ENCODE measurements at regions not wholly inside any gene's neighbourhood (a gene's known extent, or its start where the extent isn't known, plus 50 kb on each side); places are given as distances from the start of the nearest gene placed in this dataset.

- TF ChIP-seq, protein P1, sequence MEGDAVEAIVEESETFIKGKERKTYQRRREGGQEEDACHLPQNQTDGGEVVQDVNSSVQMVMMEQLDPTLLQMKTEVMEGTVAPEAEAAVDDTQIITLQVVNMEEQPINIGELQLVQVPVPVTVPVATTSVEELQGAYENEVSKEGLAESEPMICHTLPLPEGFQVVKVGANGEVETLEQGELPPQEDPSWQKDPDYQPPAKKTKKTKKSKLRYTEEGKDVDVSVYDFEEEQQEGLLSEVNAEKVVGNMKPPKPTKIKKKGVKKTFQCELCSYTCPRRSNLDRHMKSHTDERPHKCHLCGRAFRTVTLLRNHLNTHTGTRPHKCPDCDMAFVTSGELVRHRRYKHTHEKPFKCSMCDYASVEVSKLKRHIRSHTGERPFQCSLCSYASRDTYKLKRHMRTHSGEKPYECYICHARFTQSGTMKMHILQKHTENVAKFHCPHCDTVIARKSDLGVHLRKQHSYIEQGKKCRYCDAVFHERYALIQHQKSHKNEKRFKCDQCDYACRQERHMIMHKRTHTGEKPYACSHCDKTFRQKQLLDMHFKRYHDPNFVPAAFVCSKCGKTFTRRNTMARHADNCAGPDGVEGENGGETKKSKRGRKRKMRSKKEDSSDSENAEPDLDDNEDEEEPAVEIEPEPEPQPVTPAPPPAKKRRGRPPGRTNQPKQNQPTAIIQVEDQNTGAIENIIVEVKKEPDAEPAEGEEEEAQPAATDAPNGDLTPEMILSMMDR (conservative IDR thresholded peaks at IDR 0.05; ENCODE audit: low read depth, low read length) = no peak
- no peak for TF ChIP-seq EZH2 (IDR thresholded peaks at IDR 0.05; ENCODE audit: borderline replicate concordance, low read depth, low read length, poor library complexity, severe bottlenecking)
These were observed 394.2 kb upstream of the ZEB2 start for GRCh38 chr2:144914113-144914512.
